22Rv1 (cell line): ENCODE measurements at regions not wholly inside any gene's neighbourhood (a gene's known extent, or its start where the extent isn't known, plus 50 kb on each side); places are given as distances from the start of the nearest gene placed in this dataset.

ENCODE experiments used
- H3K27ac ChIP-seq: fragments of 450-650 bp; 2 replicates; pipeline ENCODE4 v1.5.1; 2017
- ZFX ChIP-seq: fragments of 450-650 bp; IDR thresholded peaks from 2 replicates; pipeline ENCODE4 v1.6.1; 2017; ENCODE audit warnings: antibody characterized with exemption, borderline replicate concordance
- TF ChIP-seq, protein P1 (sequence below): fragments of 450-650 bp; IDR thresholded peaks from 2 replicates; pipeline ENCODE4 v1.5.1; 2017; ENCODE audit warnings: mild to moderate bottlenecking

DNA sequence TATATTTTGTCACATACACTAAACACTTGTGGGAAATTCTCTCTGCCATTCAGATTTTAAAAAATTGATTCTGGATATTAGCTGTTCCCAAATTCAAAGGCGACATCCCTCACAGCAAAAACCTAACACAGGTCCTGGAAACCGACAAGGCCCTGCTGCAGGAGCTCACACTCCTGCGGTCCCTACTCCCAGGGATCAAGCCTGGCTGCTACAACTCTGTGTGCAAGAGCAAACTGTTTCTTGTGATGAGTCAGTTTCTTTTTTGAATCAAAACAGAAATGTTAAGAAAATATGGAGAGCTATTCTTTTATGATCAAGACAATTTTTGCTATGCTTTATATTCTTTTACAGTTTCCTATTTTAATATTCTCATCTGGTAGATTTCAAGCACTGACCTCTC, 51.0 kb upstream of the TJP1 start:
- no peak overlapping the region for H3K27ac ChIP-seq
- no peak for TF ChIP-seq ZFX
- TF ChIP-seq, protein P1, sequence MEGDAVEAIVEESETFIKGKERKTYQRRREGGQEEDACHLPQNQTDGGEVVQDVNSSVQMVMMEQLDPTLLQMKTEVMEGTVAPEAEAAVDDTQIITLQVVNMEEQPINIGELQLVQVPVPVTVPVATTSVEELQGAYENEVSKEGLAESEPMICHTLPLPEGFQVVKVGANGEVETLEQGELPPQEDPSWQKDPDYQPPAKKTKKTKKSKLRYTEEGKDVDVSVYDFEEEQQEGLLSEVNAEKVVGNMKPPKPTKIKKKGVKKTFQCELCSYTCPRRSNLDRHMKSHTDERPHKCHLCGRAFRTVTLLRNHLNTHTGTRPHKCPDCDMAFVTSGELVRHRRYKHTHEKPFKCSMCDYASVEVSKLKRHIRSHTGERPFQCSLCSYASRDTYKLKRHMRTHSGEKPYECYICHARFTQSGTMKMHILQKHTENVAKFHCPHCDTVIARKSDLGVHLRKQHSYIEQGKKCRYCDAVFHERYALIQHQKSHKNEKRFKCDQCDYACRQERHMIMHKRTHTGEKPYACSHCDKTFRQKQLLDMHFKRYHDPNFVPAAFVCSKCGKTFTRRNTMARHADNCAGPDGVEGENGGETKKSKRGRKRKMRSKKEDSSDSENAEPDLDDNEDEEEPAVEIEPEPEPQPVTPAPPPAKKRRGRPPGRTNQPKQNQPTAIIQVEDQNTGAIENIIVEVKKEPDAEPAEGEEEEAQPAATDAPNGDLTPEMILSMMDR = no peak

DNA sequence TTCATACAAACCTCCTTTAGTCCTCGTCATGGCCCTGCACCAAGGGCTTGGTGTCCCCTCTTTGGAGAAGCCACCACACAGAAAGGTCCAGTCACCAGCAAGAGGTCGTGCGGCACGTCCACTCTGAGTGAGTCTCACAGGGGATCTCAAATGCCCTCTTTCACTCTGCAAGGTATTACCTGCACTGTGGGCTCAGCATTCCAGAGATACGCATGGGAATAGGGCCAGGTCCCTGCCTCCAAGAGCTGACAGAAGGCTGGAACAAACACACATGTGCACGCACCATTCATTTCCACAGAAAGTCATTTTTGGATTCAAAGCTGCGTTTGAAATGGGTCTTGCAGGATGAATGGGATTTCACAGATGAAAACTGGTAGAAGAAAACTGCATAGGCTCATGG, 50.4 kb upstream of the TJP1 start:
- no peak for TF ChIP-seq ZFX
- TF ChIP-seq, protein P1 = no peak
- H3K27ac ChIP-seq = no peak overlapping the region
